CD4-positive, alpha-beta memory T cell (primary cell): ENCODE measurements at regions not wholly inside any gene's neighbourhood (a gene's known extent, or its start where the extent isn't known, plus 50 kb on each side); places are given as distances from the start of the nearest gene placed in this dataset.

Experiments used
- CTCF ChIA-PET: fragments of 350-600 bp; sonication (Branson Sonifier 250); formaldehyde crosslinking; loops from one replicate; lab custom pipeline; 2021; ENCODE audit warnings: inconsistent platforms; ENCODE audit not compliant: partially characterized antibody; lab: Charles Lee
- POLR2A ChIA-PET: fragments of 350-600 bp; sonication (Branson Sonifier 250); formaldehyde crosslinking; loops from one replicate; lab custom pipeline; 2021; ENCODE audit not compliant: partially characterized antibody; lab: Charles Lee
- DNase-seq, 5 donors: peaks; one replicate each; pipeline versions ENCODE4 v3.0.0 to v3.0.0-alpha.2; 2020 to 2022; ENCODE audit warnings: mixed read lengths in 1 of 5
- H3K27ac ChIP-seq: one replicate; pipeline ENCODE4 v1.7.0; 2013; ENCODE audit warnings: low read depth, low read length
- H3K27me3 ChIP-seq: 2 replicates; pipeline ENCODE4 v1.7.0; 2013; ENCODE audit warnings: mild to moderate bottlenecking, low read length, moderate library complexity; ENCODE audit not compliant: insufficient read depth
- H3K36me3 ChIP-seq: 2 replicates; pipeline ENCODE4 v1.7.0; 2013; ENCODE audit warnings: mild to moderate bottlenecking, low read length, moderate library complexity; ENCODE audit not compliant: insufficient read depth
- H3K4me1 ChIP-seq: 2 replicates; pipeline ENCODE4 v1.7.0; 2013; ENCODE audit warnings: mild to moderate bottlenecking, low read length, moderate library complexity; ENCODE audit not compliant: insufficient read depth
- H3K4me3 ChIP-seq, 2 donors: one replicate each; pipeline ENCODE4 v1.7.0; 2013; ENCODE audit warnings: low read length in 2 of 2, mild to moderate bottlenecking in 1 of 2
- H3K9me3 ChIP-seq, 2 donors: one replicate each; pipeline ENCODE4 v1.7.0; 2013; ENCODE audit warnings: low read length in 2 of 2, control low read depth in 1 of 2; ENCODE audit not compliant: control insufficient read depth in 1 of 2
- H3K27ac Mint-ChIP-seq, 7 donors: one replicate each; pipeline ENCODE4 v1.8.0; 2020 to 2021; ENCODE audit warnings: mixed read lengths in 7 of 7, mild to moderate bottlenecking in 6 of 7, inconsistent platforms in 3 of 7, moderate library complexity in 3 of 7
- H3K27me3 Mint-ChIP-seq, 2 donors: one replicate each; pipeline ENCODE4 v1.8.0; 2020 to 2021; ENCODE audit warnings: mixed read lengths in 2 of 2
- H3K36me3 Mint-ChIP-seq, 2 donors: one replicate each; pipeline ENCODE4 v1.8.0; 2020 to 2021; ENCODE audit warnings: mixed read lengths in 2 of 2, inconsistent platforms in 1 of 2, mild to moderate bottlenecking in 1 of 2
- H3K4me1 Mint-ChIP-seq, 4 donors: one replicate each; pipeline ENCODE4 v1.8.0; 2020 to 2021; ENCODE audit warnings: mixed read lengths in 4 of 4, mild to moderate bottlenecking in 1 of 4
- H3K4me3 Mint-ChIP-seq, 8 donors: one replicate each; pipeline ENCODE4 v1.8.0; 2020 to 2021; ENCODE audit warnings: mixed read lengths in 8 of 8, mild to moderate bottlenecking in 7 of 8, moderate library complexity in 6 of 8, inconsistent platforms in 3 of 8
- H3K9me3 Mint-ChIP-seq, 8 donors: one replicate each; pipeline ENCODE4 v1.8.0; 2020 to 2021; ENCODE audit warnings: mixed read lengths in 8 of 8, mild to moderate bottlenecking in 5 of 8, inconsistent platforms in 3 of 8, moderate library complexity in 1 of 8
- intact Hi-C: fragments of 100-400 bp; cut with micrococcal nuclease; formaldehyde crosslinking; loops from one replicate; pipeline ENCODE4 v1.15.1; 2023

DNA sequence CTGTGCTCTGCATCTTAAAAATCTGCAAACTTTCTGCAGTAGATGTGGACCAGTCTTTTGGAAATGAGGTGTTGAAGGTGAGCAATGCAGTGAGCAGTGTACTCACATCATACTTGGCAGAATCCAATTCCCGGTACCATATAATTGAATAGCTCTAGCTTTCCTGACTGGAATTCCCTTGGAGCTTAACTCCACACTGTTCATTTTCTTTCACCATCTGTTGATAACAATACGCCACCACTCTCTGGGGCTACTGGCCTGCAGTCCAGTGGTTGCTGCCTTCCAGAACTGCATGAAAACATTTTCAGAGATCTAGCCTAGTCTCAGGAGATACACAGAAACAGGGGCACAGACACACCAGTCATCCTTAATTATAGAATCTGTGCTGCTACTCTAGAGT is 820.0 kb upstream of the NXPH2 start:
- H3K9me3 Mint-ChIP-seq, result peaks cover 0 to 20% (median 5%) of the 10 kb centered on the region in 8 donors
- POLR2A ChIA-PET, result no interaction called here
- intact Hi-C loops, result no loop called here

DNA sequence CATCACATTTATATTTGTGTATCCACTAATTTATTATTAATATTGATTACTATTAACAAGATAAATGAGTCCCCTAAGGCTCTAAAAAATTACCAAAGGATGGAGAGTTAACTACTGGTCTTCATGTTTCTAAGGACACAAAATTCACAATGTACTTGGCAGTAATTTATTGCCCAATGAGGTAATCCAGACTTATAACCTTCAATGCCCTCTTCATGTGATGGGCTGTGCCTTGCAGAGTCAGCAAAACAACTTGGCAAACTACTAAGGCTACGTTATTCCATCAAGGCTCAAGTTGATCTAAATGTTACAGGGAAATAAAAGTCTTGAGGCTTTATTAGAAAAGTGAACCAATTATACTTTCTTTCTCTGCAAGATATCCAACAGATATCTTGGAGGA is 804.9 kb upstream of the NXPH2 start:
- ChIA-PET CTCF (no interaction called here), POLR2A (no interaction called here)
- Mint-ChIP-seq H3K9me3 (peaks cover 0 to 10% (median 4%) of the 10 kb centered on the region in 8 donors), H3K27me3 (no peaks in the 10 kb centered on the region), H3K27ac (no peak overlapping the region), H3K36me3 (no peaks in the 10 kb centered on the region), H3K4me1 (no peaks in the 10 kb centered on the region), H3K4me3 (no peak overlapping the region)
- intact Hi-C loops, result no loop called here
- Histone ChIP-seq H3K4me3 (no peak overlapping the region), H3K36me3 (no peaks in the 10 kb centered on the region), H3K27me3 (no peaks in the 10 kb centered on the region), H3K9me3 (no peaks in the 10 kb centered on the region), H3K4me1 (no peaks in the 10 kb centered on the region), H3K27ac (no peak overlapping the region)
- no peak for DNase-seq

More for the DNA sequence above, 820.0 kb upstream of the NXPH2 start:
- no peak for DNase-seq
- H3K36me3 Mint-ChIP-seq, result no peaks in the 10 kb centered on the region
- H3K4me1 Mint-ChIP-seq, result no peaks in the 10 kb centered on the region
- Histone ChIP-seq H3K4me1 (no peaks in the 10 kb centered on the region), H3K4me3 (no peak overlapping the region), H3K27ac (no peak overlapping the region), H3K27me3 (no peaks in the 10 kb centered on the region), H3K36me3 (no peaks in the 10 kb centered on the region), H3K9me3 (peaks cover 3 to 9% of the 10 kb centered on the region in 2 donors)
- H3K4me3 Mint-ChIP-seq, result no peak overlapping the region
- H3K27me3 Mint-ChIP-seq, result no peaks in the 10 kb centered on the region
- H3K27ac Mint-ChIP-seq, result no peak overlapping the region
- CTCF ChIA-PET, result no interaction called here

DNA sequence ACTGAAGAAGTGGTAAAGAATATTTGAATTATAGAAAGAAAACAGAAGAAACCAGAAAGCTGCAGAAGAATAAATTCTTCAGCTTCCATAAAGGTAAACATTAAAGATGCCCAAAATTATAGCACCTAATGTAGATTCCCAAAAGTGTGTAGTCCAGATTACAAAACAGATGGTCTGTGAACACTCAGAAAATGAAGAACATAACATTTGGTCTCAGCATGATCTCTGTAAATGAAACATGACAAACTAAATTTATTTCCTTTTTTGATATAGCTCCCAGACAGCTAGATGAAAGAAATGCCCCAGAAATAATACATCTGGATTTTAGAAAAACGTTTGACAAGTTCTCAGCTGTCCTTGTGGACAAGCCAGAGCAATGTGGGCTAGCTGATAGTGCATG is 794.2 kb upstream of the NXPH2 start:
- peaks cover 0 to 7% of the 10 kb centered on the region in 2 donors for H3K9me3 ChIP-seq
- Mint-ChIP-seq H3K27ac (no peak overlapping the region), H3K4me3 (no peak overlapping the region), H3K36me3 (no peaks in the 10 kb centered on the region), H3K4me1 (no peaks in the 10 kb centered on the region), H3K27me3 (no peaks in the 10 kb centered on the region), H3K9me3 (peaks cover 9 to 36% (median 17%) of the 10 kb centered on the region in 8 donors)
- ChIA-PET CTCF (no interaction called here), POLR2A (no interaction called here)
- H3K4me3 ChIP-seq, result no peak overlapping the region
- H3K27me3 ChIP-seq, result no peaks in the 10 kb centered on the region
- no peak for DNase-seq
- intact Hi-C loops, result no loop called here
- no peak overlapping the region for H3K27ac ChIP-seq
- no peaks in the 10 kb centered on the region for H3K36me3 ChIP-seq
- no peaks in the 10 kb centered on the region for H3K4me1 ChIP-seq

DNA sequence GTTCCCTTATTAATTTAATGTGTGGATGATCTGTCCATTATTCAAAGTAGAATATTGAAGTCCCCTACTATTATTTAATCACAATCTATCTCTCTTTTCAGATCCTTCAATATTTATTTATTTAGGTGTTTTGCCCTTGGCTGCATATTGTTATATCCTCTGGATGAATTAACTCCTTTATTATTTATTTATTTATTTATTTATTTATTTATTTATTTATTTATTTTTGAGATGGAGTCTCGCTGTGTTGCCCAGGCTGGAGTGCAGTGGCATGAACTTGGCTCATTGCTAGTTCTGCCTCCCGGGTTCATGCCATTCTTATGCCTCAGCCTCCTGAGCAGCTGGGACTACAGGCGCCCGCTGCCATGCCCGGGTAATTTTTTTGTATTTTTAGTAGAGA is 776.6 kb upstream of the NXPH2 start:
- Histone ChIP-seq H3K27ac (no peak overlapping the region), H3K4me1 (no peaks in the 10 kb centered on the region), H3K36me3 (no peaks in the 10 kb centered on the region), H3K9me3 (no peaks in the 10 kb centered on the region), H3K4me3 (no peak overlapping the region), H3K27me3 (no peaks in the 10 kb centered on the region)
- intact Hi-C loops, result no loop called here
- no peak for DNase-seq
- Mint-ChIP-seq H3K27me3 (no peaks in the 10 kb centered on the region), H3K27ac (no peak overlapping the region), H3K36me3 (no peaks in the 10 kb centered on the region), H3K4me3 (no peak overlapping the region), H3K4me1 (no peaks in the 10 kb centered on the region), H3K9me3 (peaks cover 0 to 44% (median 15%) of the 10 kb centered on the region in 8 donors)
- ChIA-PET CTCF (no interaction called here), POLR2A (no interaction called here)

DNA sequence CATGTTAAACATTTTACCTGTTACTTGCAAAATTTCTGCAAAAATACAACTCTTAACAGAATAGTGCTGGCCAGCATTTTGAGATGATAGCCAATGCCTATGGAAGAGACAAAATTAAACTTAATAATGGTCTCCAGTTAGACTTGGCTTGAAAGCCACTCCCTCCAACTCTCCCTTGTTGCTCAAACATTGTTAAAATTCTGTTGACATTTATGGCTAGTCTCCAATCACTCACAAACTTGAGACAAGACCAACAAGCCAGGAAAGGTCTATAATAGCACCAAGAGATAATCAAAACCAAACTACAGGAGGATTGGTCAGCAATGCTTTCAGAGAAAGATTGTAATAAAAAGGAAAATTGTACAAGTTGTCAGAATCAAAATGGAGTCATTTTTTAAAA is 770.7 kb upstream of the NXPH2 start:
- peaks cover 0 to 21% (median 9%) of the 10 kb centered on the region in 8 donors for H3K9me3 Mint-ChIP-seq
- Histone ChIP-seq H3K27ac (no peak overlapping the region), H3K27me3 (no peaks in the 10 kb centered on the region), H3K4me3 (no peak overlapping the region), H3K4me1 (no peaks in the 10 kb centered on the region), H3K36me3 (no peaks in the 10 kb centered on the region), H3K9me3 (no peaks in the 10 kb centered on the region)
- CTCF ChIA-PET, result no interaction called here
- no peak overlapping the region for H3K4me3 Mint-ChIP-seq
- H3K4me1 Mint-ChIP-seq, result no peaks in the 10 kb centered on the region
- no peak overlapping the region for H3K27ac Mint-ChIP-seq
- POLR2A ChIA-PET, result no interaction called here
- intact Hi-C loops, result no loop called here
- H3K36me3 Mint-ChIP-seq, result no peaks in the 10 kb centered on the region
- no peak for DNase-seq
- H3K27me3 Mint-ChIP-seq, result no peaks in the 10 kb centered on the region

DNA sequence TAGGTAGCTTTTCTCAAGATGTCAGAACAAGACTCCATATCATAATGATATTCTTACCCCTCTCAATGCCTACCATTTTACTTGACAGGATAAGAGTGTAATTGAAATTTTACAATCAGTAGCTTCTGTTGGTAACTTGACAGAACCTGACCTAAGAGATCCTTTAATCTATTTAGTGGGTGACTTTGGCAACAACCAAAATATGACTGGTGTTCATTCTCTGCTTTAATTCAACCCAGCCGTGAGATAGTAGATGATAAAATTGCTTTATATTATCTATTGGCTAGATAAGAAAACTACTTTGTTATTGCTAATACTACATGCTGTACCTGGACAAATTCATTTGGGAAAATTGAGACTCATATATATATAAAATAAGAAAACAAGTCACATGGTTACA is 770.2 kb upstream of the NXPH2 start:
- H3K36me3 ChIP-seq, result no peaks in the 10 kb centered on the region
- no peak for DNase-seq
- no peak overlapping the region for H3K27ac ChIP-seq
- no peak overlapping the region for H3K4me3 ChIP-seq
- CTCF ChIA-PET, result no interaction called here
- Mint-ChIP-seq H3K4me3 (no peak overlapping the region), H3K36me3 (no peaks in the 10 kb centered on the region), H3K27ac (no peak overlapping the region), H3K4me1 (no peaks in the 10 kb centered on the region), H3K9me3 (peaks cover 0 to 18% (median 9%) of the 10 kb centered on the region in 8 donors), H3K27me3 (no peaks in the 10 kb centered on the region)
- no peaks in the 10 kb centered on the region for H3K4me1 ChIP-seq
- no peaks in the 10 kb centered on the region for H3K9me3 ChIP-seq
- intact Hi-C loops, result no loop called here
- H3K27me3 ChIP-seq, result no peaks in the 10 kb centered on the region
- POLR2A ChIA-PET, result no interaction called here

DNA sequence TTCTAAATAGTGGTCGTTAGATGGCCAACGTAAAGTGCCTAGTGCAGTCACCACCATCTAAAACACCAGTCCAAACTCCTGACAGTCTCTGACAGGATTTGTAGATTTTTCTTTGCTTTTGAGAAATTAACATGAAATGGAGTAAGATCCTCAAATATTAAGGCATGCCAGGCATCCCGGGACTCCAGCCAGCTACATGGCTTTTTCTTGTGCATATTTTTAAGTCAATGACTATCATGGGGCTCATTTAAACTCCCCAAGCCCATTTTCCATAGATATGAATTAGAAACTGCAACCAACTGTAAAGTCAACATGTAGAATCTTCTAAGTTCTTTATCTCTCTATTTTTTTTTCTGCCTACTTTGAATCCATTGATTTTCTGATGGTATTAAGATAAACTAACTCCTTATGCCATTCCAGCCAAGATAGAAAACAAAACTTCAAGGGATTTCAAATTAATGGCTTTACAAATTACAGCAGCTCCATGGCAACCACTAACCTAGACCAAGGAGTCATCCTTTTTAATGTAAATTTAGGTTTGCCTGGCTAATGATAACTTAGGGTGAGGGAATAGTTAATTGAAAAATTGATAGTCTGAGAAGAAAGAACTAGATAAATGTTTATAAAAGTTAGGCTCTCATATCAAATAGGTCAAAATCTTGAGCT is 764.1 kb upstream of the NXPH2 start:
- H3K4me3 ChIP-seq, result no peak overlapping the region
- no peaks in the 10 kb centered on the region for H3K4me1 Mint-ChIP-seq
- H3K27ac Mint-ChIP-seq, result no peak overlapping the region
- ChIA-PET POLR2A (no interaction called here), CTCF (no interaction called here)
- no peaks in the 10 kb centered on the region for H3K36me3 ChIP-seq
- H3K27ac ChIP-seq, result no peak overlapping the region
- no peaks in the 10 kb centered on the region for H3K27me3 Mint-ChIP-seq
- peaks cover 4 to 23% (median 18%) of the 10 kb centered on the region in 8 donors for H3K9me3 Mint-ChIP-seq
- no peaks in the 10 kb centered on the region for H3K36me3 Mint-ChIP-seq
- no peaks in the 10 kb centered on the region for H3K27me3 ChIP-seq
- H3K9me3 ChIP-seq, result no peaks in the 10 kb centered on the region
- intact Hi-C loops, result no loop called here
- H3K4me3 Mint-ChIP-seq, result no peak overlapping the region
- no peak for DNase-seq
- H3K4me1 ChIP-seq, result no peaks in the 10 kb centered on the region
